ENCODE measurements at regions not wholly inside any gene's neighbourhood (a gene's known extent, or its start where the extent isn't known, plus 50 kb on each side); places are given as distances from the start of the nearest gene placed in this dataset.

- TF ChIP-seq ZNF416 (CRISPR knock-in tag; IDR thresholded peaks at IDR 0.05), result no peak
- TF ChIP-seq NFATC4 (CRISPR knock-in tag; IDR thresholded peaks at IDR 0.05), result no peak
- no peak for TF ChIP-seq ZNF671 (CRISPR knock-in tag; IDR thresholded peaks at IDR 0.05)
- TF ChIP-seq GTF2I (CRISPR knock-in tag; conservative IDR thresholded peaks at IDR 0.05), result no peak
- no peak for TF ChIP-seq ZNF121 (CRISPR knock-in tag; IDR thresholded peaks at IDR 0.05)
- no peak for TF ChIP-seq IRF2 (CRISPR knock-in tag; IDR thresholded peaks at IDR 0.05; ENCODE audit: borderline replicate concordance, low read depth)
- no peak for TF ChIP-seq NR3C1 (CRISPR knock-in tag; conservative IDR thresholded peaks at IDR 0.05; ENCODE audit: low read depth)
- no peak for TF ChIP-seq TCF7 (CRISPR knock-in tag; IDR thresholded peaks at IDR 0.05; ENCODE audit: low read depth)
- no peak for TF ChIP-seq AR (CRISPR knock-in tag; IDR thresholded peaks at IDR 0.05)
- TF ChIP-seq RELA (CRISPR knock-in tag; IDR thresholded peaks at IDR 0.05; ENCODE audit: borderline replicate concordance), result no peak
- TF ChIP-seq, protein P1, sequence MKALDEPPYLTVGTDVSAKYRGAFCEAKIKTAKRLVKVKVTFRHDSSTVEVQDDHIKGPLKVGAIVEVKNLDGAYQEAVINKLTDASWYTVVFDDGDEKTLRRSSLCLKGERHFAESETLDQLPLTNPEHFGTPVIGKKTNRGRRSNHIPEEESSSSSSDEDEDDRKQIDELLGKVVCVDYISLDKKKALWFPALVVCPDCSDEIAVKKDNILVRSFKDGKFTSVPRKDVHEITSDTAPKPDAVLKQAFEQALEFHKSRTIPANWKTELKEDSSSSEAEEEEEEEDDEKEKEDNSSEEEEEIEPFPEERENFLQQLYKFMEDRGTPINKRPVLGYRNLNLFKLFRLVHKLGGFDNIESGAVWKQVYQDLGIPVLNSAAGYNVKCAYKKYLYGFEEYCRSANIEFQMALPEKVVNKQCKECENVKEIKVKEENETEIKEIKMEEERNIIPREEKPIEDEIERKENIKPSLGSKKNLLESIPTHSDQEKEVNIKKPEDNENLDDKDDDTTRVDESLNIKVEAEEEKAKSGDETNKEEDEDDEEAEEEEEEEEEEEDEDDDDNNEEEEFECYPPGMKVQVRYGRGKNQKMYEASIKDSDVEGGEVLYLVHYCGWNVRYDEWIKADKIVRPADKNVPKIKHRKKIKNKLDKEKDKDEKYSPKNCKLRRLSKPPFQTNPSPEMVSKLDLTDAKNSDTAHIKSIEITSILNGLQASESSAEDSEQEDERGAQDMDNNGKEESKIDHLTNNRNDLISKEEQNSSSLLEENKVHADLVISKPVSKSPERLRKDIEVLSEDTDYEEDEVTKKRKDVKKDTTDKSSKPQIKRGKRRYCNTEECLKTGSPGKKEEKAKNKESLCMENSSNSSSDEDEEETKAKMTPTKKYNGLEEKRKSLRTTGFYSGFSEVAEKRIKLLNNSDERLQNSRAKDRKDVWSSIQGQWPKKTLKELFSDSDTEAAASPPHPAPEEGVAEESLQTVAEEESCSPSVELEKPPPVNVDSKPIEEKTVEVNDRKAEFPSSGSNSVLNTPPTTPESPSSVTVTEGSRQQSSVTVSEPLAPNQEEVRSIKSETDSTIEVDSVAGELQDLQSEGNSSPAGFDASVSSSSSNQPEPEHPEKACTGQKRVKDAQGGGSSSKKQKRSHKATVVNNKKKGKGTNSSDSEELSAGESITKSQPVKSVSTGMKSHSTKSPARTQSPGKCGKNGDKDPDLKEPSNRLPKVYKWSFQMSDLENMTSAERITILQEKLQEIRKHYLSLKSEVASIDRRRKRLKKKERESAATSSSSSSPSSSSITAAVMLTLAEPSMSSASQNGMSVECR (CRISPR knock-in tag; IDR thresholded peaks at IDR 0.05; ENCODE audit: borderline replicate concordance), result no peak
- TF ChIP-seq SOX15 (CRISPR knock-in tag; IDR thresholded peaks at IDR 0.05), result no peak
- ChIA-PET POLR2A (interaction anchor here (0.7 kb wide), 1 partner anchor 450 kb away, joined by 4 read pairs; no protein-coding TSS in a partner anchor), CTCF (no interaction called here)
- peaks cover 25% of the 10 kb centered on the region for H3K27me3 Mint-ChIP-seq (ENCODE audit: low read depth)
- H3K9me3 Mint-ChIP-seq, result peaks cover 84% of the 10 kb centered on the region
- no peak overlapping the region for H3K4me3 Mint-ChIP-seq
- DNase-seq (ENCODE audit: low spot score) (no peak), ATAC-seq (no peak)
- no peaks in the 10 kb centered on the region for H3K4me1 Mint-ChIP-seq
- peaks cover 83% of the 10 kb centered on the region for H3K36me3 Mint-ChIP-seq
- H3K27ac Mint-ChIP-seq, result no peak overlapping the region
These were observed 393.3 kb downstream of the NPHP4 start for GRCh38 chr1:5598824-5599395.

GRCh38 chr1:5597991-5598823, 394.0 kb downstream of the NPHP4 start:
- Mint-ChIP-seq H3K27ac (no peak overlapping the region), H3K36me3 (peaks cover 81% of the 10 kb centered on the region), H3K9me3 (peaks cover 84% of the 10 kb centered on the region), H3K4me3 (no peak overlapping the region), H3K27me3 (ENCODE audit: low read depth) (peaks cover 26% of the 10 kb centered on the region), H3K4me1 (no peaks in the 10 kb centered on the region)
- ChIA-PET CTCF (no interaction called here), POLR2A (no interaction called here)
- ATAC-seq, result no peak
- DNase-seq (ENCODE audit: low spot score), result no peak
- no peak for TF ChIP-seq AR (CRISPR knock-in tag; IDR thresholded peaks at IDR 0.05)
- TF ChIP-seq NFATC4 (CRISPR knock-in tag; IDR thresholded peaks at IDR 0.05), result no peak
- no peak for TF ChIP-seq SP1 (CRISPR knock-in tag; conservative IDR thresholded peaks at IDR 0.05)
- TF ChIP-seq HMGXB4 (CRISPR knock-in tag; IDR thresholded peaks at IDR 0.05), result no peak
- TF ChIP-seq, protein P2, sequence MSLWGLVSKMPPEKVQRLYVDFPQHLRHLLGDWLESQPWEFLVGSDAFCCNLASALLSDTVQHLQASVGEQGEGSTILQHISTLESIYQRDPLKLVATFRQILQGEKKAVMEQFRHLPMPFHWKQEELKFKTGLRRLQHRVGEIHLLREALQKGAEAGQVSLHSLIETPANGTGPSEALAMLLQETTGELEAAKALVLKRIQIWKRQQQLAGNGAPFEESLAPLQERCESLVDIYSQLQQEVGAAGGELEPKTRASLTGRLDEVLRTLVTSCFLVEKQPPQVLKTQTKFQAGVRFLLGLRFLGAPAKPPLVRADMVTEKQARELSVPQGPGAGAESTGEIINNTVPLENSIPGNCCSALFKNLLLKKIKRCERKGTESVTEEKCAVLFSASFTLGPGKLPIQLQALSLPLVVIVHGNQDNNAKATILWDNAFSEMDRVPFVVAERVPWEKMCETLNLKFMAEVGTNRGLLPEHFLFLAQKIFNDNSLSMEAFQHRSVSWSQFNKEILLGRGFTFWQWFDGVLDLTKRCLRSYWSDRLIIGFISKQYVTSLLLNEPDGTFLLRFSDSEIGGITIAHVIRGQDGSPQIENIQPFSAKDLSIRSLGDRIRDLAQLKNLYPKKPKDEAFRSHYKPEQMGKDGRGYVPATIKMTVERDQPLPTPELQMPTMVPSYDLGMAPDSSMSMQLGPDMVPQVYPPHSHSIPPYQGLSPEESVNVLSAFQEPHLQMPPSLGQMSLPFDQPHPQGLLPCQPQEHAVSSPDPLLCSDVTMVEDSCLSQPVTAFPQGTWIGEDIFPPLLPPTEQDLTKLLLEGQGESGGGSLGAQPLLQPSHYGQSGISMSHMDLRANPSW (CRISPR knock-in tag; conservative IDR thresholded peaks at IDR 0.05; ENCODE audit: low read depth), result no peak
- TF ChIP-seq OVOL2 (CRISPR knock-in tag; IDR thresholded peaks at IDR 0.05; ENCODE audit: borderline replicate concordance), result no peak
- TF ChIP-seq ZNF263 (CRISPR knock-in tag; IDR thresholded peaks at IDR 0.05; ENCODE audit: low read depth), result no peak
- TF ChIP-seq, protein P3, sequence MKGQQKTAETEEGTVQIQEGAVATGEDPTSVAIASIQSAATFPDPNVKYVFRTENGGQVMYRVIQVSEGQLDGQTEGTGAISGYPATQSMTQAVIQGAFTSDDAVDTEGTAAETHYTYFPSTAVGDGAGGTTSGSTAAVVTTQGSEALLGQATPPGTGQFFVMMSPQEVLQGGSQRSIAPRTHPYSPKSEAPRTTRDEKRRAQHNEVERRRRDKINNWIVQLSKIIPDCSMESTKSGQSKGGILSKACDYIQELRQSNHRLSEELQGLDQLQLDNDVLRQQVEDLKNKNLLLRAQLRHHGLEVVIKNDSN (CRISPR knock-in tag; IDR thresholded peaks at IDR 0.05), result no peak

All from WTC11 (cell line).